ENCODE measurements at regions not wholly inside any gene's neighbourhood (a gene's known extent, or its start where the extent isn't known, plus 50 kb on each side); places are given as distances from the start of the nearest gene placed in this dataset.

DNA sequence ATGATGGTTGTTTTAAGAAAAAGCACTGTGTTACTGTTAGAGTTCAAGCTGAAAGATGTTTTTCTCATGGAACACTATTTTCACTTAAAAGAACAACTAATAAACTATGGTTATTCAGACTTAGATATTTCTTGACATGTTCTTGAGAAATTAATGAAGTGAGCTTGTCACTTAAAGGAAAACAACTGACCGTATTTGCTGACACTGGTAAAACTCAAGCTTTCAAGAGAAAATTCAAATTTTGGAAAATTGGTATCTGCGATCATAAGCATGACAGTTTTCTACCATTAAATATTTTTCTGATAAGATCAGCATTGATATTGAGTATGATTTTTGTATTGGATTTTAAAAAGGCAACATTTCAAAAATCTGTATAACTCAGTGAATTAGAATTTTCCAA lies 549.5 kb upstream of the ACTRT1 start:
- Histone ChIP-seq H3K4me3 (no peak overlapping the region), H3K9me3 (no peaks in the 10 kb centered on the region), H3K27me3 (no peaks in the 10 kb centered on the region), H3K4me1 (no peaks in the 10 kb centered on the region), H3K36me3 (no peaks in the 10 kb centered on the region), H3K27ac (no peak overlapping the region)
- TF ChIP-seq, protein P1, sequence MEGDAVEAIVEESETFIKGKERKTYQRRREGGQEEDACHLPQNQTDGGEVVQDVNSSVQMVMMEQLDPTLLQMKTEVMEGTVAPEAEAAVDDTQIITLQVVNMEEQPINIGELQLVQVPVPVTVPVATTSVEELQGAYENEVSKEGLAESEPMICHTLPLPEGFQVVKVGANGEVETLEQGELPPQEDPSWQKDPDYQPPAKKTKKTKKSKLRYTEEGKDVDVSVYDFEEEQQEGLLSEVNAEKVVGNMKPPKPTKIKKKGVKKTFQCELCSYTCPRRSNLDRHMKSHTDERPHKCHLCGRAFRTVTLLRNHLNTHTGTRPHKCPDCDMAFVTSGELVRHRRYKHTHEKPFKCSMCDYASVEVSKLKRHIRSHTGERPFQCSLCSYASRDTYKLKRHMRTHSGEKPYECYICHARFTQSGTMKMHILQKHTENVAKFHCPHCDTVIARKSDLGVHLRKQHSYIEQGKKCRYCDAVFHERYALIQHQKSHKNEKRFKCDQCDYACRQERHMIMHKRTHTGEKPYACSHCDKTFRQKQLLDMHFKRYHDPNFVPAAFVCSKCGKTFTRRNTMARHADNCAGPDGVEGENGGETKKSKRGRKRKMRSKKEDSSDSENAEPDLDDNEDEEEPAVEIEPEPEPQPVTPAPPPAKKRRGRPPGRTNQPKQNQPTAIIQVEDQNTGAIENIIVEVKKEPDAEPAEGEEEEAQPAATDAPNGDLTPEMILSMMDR (IDR thresholded peaks at IDR 0.05) = no peak
- no peak for TF ChIP-seq POLR2A (IDR thresholded peaks at IDR 0.05)
- no peak for DNase-seq

DNA sequence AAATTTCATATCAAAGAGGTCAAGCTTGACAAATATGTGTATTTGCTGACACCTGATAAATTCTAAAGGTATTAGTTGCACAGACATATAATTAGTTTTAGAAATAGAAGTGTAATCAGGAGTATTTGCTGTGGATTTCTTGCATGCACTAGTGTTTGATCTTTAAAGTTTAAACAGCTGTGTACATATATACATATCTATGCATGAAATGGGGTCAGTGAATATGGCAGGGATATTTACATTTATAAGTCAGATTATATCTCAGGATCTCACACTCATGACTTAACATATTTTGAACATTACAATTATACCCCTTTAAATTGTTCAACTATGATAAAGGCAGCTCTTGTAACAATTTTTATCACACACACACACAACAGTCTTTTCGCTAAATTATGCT lies 547.4 kb upstream of the ACTRT1 start:
- Histone ChIP-seq H3K27ac (no peak overlapping the region), H3K36me3 (no peaks in the 10 kb centered on the region), H3K9me3 (no peaks in the 10 kb centered on the region), H3K27me3 (no peaks in the 10 kb centered on the region), H3K4me1 (no peaks in the 10 kb centered on the region), H3K4me3 (no peak overlapping the region)
- DNase-seq = no peak
- TF ChIP-seq, protein P1 (IDR thresholded peaks at IDR 0.05) = no peak
- TF ChIP-seq POLR2A (IDR thresholded peaks at IDR 0.05) = no peak

DNA sequence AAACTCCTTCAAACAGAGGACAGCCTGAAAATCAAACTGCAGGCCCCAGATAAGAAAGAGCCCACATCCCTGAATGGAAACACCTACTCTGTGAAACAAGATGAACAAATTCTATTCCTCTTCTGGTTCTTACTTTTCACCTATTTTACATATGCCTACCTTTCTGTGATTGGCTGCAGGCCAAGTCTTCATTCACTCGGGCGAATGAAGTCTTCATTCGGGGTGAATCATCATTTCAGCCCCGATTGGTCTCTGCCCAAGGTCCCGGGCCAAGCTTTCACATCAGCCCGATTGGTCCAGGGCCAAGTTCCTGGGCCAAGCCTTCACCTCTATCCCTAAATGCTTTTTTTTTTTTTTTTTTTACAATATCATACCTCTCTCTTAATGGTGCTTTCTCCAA lies 529.8 kb upstream of the ACTRT1 start:
- Histone ChIP-seq H3K9me3 (no peaks in the 10 kb centered on the region), H3K27me3 (no peaks in the 10 kb centered on the region), H3K36me3 (no peaks in the 10 kb centered on the region), H3K27ac (no peak overlapping the region), H3K4me3 (no peak overlapping the region), H3K4me1 (no peaks in the 10 kb centered on the region)
- TF ChIP-seq, protein P1 (IDR thresholded peaks at IDR 0.05) = no peak
- TF ChIP-seq POLR2A (IDR thresholded peaks at IDR 0.05) = no peak
- no peak for DNase-seq

DNA sequence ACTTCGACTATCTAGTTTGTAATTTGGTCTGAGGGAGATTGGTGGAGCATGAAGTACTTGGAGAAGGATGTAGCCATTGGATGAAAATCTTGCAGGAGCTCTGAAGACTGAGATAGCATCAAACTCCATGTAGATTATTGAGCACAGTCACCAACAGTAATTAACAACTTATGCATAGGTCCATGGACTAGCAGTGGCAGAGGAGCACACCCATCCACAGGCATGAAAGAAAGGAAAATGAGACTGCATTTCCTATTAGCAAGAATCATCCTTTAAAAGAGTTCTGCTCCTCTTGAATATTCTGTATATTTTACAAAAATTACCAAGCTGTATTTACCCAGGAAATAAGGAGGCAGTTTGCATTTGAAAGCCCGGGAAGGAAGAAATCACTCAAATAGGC lies 529.4 kb upstream of the ACTRT1 start:
- TF ChIP-seq, protein P1 (IDR thresholded peaks at IDR 0.05) = no peak
- TF ChIP-seq POLR2A (IDR thresholded peaks at IDR 0.05) = no peak
- H3K4me3 ChIP-seq = no peak overlapping the region
- H3K36me3 ChIP-seq = no peaks in the 10 kb centered on the region
- no peaks in the 10 kb centered on the region for H3K9me3 ChIP-seq
- H3K27me3 ChIP-seq = no peaks in the 10 kb centered on the region
- H3K27ac ChIP-seq = no peak overlapping the region
- no peak for DNase-seq
- H3K4me1 ChIP-seq = no peaks in the 10 kb centered on the region

DNA sequence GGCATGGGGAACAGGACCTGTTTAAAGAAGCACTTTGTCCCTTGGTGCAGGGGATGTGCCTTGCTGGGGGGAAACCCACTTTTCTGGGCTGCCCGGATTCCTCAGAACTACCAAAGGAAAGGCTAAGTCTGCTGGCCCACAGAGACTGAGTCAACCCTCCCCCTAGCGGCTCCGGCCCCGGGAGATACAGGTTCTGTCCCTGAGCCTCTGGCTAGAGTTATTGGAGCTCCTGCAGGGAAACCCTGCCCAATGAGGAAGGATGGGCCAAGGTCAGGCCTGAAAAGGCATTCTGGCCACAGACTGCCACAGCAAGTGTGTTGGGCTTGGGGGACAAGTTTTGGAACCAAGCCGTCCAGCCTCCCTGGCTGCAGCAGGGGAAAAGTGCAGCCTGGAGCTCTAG lies 490.9 kb upstream of the ACTRT1 start:
- Histone ChIP-seq H3K9me3 (no peaks in the 10 kb centered on the region), H3K27me3 (no peaks in the 10 kb centered on the region), H3K27ac (no peak overlapping the region), H3K4me3 (no peak overlapping the region), H3K36me3 (no peaks in the 10 kb centered on the region), H3K4me1 (no peaks in the 10 kb centered on the region)
- no peak for TF ChIP-seq POLR2A (IDR thresholded peaks at IDR 0.05)
- TF ChIP-seq, protein P1 (IDR thresholded peaks at IDR 0.05) = no peak
- DNase-seq = no peak

DNA sequence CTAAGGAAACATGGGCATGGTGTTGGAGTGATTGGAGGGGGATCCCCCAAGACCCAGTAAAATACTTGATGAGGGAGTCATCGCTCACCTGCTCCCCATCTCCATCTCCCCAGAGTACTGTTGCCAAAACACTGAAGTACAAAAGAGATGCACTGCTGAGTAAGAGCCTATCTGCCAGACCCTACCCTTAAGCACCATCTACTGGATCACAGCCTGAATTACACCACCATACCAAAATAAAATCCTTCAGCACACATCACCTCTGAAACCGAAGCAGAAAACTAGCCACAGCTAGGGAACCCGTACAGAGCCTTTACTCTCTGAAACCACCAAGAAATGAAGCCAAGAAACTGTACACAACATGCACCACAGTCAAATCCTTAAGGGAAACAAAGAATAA lies 466.3 kb upstream of the ACTRT1 start:
- DNase-seq = no peak
- H3K27me3 ChIP-seq = no peaks in the 10 kb centered on the region
- TF ChIP-seq POLR2A (IDR thresholded peaks at IDR 0.05) = no peak
- TF ChIP-seq, protein P1 (IDR thresholded peaks at IDR 0.05) = no peak
- H3K4me3 ChIP-seq = no peak overlapping the region
- no peaks in the 10 kb centered on the region for H3K36me3 ChIP-seq
- no peaks in the 10 kb centered on the region for H3K9me3 ChIP-seq
- H3K4me1 ChIP-seq = no peaks in the 10 kb centered on the region
- no peak overlapping the region for H3K27ac ChIP-seq

Measured in Peyer's patch (tissue), 4 donors.